ENCODE measurements at regions not wholly inside any gene's neighbourhood (a gene's known extent, or its start where the extent isn't known, plus 50 kb on each side); places are given as distances from the start of the nearest gene placed in this dataset.

DNA sequence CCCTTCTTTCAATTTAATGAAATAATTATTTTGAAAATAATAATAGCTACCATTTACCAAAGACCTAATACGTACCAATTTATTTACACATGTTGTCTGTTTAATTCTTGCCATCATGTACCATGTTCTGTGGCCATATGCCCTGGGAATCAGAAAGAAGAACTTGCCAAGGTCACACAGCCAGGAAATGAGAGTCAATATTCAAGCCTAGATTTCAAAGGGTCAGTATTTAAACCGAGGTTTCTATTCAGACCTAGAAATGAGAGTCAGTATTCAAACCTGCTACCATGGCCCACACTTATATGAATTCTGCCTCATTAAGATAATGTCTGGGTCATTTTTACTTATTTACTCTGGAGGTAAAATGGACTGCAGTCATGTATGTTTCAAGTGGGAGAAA, 103.6 kb upstream of the TBL1XR1 start:
- TF ChIP-seq, protein P1, sequence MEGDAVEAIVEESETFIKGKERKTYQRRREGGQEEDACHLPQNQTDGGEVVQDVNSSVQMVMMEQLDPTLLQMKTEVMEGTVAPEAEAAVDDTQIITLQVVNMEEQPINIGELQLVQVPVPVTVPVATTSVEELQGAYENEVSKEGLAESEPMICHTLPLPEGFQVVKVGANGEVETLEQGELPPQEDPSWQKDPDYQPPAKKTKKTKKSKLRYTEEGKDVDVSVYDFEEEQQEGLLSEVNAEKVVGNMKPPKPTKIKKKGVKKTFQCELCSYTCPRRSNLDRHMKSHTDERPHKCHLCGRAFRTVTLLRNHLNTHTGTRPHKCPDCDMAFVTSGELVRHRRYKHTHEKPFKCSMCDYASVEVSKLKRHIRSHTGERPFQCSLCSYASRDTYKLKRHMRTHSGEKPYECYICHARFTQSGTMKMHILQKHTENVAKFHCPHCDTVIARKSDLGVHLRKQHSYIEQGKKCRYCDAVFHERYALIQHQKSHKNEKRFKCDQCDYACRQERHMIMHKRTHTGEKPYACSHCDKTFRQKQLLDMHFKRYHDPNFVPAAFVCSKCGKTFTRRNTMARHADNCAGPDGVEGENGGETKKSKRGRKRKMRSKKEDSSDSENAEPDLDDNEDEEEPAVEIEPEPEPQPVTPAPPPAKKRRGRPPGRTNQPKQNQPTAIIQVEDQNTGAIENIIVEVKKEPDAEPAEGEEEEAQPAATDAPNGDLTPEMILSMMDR (conservative IDR thresholded peaks at IDR 0.05; ENCODE audit: low read length) = no peak
- no peak overlapping the region for H3K4me3 ChIP-seq (ENCODE audit: low read length)
- DNase-seq (ENCODE audit: low read depth) = no peak

DNA sequence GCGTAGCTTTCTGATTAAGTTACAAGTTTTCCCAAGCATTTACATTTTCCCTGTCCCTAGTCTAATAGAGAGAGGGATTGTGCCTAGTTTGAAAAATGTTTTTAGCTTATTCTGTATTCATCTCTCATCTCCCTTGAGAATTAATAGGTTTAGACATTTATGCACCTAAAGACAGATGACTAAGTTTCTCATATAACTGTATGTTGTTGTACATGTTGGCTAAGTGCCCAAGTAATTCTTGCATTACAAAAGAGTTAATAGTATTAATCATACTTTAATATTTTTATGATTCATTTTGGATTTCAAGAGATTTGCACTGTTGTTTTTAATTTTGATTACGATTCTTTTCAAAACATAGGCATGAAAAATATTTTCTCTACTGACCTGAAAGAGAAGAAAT, 109.0 kb upstream of the TBL1XR1 start:
- TF ChIP-seq, protein P1 (conservative IDR thresholded peaks at IDR 0.05; ENCODE audit: low read length) = no peak
- peak; percentile 26 for DNase-seq (ENCODE audit: low read depth)
- no peak overlapping the region for H3K4me3 ChIP-seq (ENCODE audit: low read length)

DNA sequence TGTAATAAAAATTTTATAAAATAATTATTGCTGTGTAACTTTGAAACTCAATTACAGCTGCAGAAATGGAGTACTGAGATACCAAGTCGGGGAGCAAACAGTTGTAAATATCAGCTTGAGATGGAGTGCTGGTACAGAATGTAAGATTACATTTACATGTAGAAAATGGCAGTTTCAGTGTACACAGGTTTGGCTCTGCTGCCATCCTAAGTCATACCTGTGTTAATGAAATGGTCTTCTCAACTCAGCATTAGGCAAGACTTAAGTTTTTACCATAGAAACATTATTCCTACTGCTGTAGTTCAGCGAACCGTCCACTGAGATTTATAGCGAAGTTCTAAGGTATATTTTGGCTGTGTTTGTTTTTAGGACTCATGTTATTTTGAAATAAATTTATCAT, 110.1 kb upstream of the TBL1XR1 start:
- DNase-seq (ENCODE audit: low read depth) = no peak

DNA sequence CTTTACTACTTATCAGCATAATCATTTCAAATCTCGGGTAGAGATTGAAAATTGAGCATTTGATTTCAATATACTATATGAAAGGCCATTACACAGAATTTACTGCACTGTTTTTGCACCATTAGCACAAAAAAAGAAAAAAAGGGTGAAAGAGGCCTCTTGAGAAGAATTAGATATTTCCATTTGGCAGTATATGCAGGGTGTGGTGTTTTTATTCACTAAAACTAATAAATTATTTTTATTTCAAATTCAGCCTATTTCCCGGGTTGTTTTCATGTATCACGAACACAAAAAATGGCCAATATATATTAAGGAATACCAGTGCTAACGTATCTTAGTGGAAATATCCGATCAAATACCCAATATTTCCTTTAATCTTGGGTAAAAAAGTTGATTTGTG, 110.5 kb upstream of the TBL1XR1 start:
- no peak for DNase-seq (ENCODE audit: low read depth)
- TF ChIP-seq, protein P1 (conservative IDR thresholded peaks at IDR 0.05; ENCODE audit: low read length) = no peak
- H3K4me3 ChIP-seq (ENCODE audit: low read length) = no peak overlapping the region

More for the DNA sequence above, 110.1 kb upstream of the TBL1XR1 start:
- TF ChIP-seq, protein P1 (conservative IDR thresholded peaks at IDR 0.05; ENCODE audit: low read length) = no peak
- H3K4me3 ChIP-seq (ENCODE audit: low read length) = no peak overlapping the region

DNA sequence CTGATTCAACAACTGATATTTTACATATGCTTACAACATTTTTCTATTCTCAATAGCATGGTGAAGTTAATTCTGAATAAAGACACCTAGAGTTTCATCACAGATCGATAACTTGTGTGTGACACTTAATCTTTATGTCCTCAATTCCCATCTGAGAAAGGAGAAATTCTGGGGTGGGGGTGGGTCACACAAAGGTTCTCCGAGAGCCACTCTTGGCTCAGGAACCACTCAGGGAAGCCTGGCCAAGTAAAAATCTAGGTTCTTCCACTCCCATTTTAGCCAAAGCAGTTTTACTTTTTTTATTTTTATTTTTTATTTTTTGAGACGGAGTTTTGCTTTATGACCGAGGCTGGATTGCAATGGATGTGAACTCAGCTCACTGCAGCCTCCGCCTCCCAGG, 111.0 kb upstream of the TBL1XR1 start:
- TF ChIP-seq, protein P1 (conservative IDR thresholded peaks at IDR 0.05; ENCODE audit: low read length) = no peak
- no peak overlapping the region for H3K4me3 ChIP-seq (ENCODE audit: low read length)
- DNase-seq (ENCODE audit: low read depth) = no peak

DNA sequence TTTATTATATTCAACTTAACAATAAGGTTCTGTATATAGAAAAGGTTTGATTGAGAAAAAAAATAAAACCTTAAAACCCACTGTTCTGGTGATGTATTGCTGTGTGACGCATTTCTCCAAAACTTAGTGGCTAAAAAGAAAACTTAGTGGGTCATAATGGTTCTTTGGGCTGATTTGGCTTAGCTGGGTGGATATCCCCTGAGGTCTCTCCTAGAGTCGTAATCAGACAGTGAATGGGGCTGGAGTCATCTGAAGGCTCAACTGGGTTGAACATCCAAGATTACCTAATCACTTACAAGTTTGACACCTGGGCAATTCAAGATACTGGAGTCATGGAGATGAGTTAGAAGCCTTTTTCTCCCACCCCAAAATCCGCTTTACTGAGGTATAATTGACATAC, 111.6 kb upstream of the TBL1XR1 start:
- no peak for DNase-seq (ENCODE audit: low read depth)
- TF ChIP-seq, protein P1 (conservative IDR thresholded peaks at IDR 0.05; ENCODE audit: low read length) = no peak
- H3K4me3 ChIP-seq (ENCODE audit: low read length) = no peak overlapping the region

DNA sequence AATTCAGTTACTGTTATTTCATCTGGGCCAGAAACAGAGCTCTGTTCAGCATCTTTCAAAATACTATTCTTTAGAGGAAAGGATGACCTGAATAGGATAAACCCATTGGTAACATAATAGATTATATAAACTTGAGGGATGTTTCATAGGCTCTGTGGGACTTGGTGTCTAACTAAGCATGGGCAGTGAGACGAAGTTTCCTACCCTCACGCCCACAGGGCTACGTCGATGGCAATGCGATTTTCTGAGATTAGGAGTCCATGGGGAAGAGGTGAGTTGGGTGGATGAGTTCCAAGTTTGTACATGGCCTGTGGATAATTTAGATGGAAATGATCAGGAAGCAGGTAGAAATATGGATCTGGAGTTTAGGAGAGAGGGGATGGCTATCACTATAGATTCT, 115.2 kb upstream of the TBL1XR1 start:
- TF ChIP-seq, protein P1 (conservative IDR thresholded peaks at IDR 0.05; ENCODE audit: low read length) = no peak
- DNase-seq (ENCODE audit: low read depth) = no peak

More for the DNA sequence above, 115.2 kb upstream of the TBL1XR1 start:
- H3K4me3 ChIP-seq (ENCODE audit: low read length) = no peak overlapping the region

All from AG10803 (cell line).